H7 (cell line): ENCODE measurements at regions not wholly inside any gene's neighbourhood (a gene's known extent, or its start where the extent isn't known, plus 50 kb on each side); places are given as distances from the start of the nearest gene placed in this dataset.

ENCODE experiments used
- DNase-seq: peaks from one replicate; pipeline ENCODE4 v3.0.0; 2012
- H3K27me3 ChIP-seq: 2 replicates; pipeline ENCODE4 v1.6.0; 2011; ENCODE audit warnings: mild to moderate bottlenecking, low read length; ENCODE audit not compliant: control insufficient read depth, insufficient read depth
- H3K36me3 ChIP-seq: replicated peaks from 2 replicates; pipeline ENCODE4 v1.5.1; 2011; ENCODE audit warnings: low read length; ENCODE audit not compliant: control insufficient read depth, insufficient read depth
- H3K4me3 ChIP-seq: 2 replicates; pipeline ENCODE4 v1.5.1; 2011; ENCODE audit warnings: low read depth, mild to moderate bottlenecking, control low read depth, low read length, moderate library complexity; ENCODE audit not compliant: insufficient read depth

- Histone ChIP-seq H3K36me3 (no peaks in the 10 kb centered on the region), H3K27me3 (no peaks in the 10 kb centered on the region), H3K4me3 (no peak overlapping the region)
- DNase-seq, result no peak
Measured at GRCh38 chr1:90204023-90204590, 209.2 kb downstream of the ZNF326 start.

GRCh38 chr1:90201467-90202358, 206.8 kb downstream of the ZNF326 start:
- no peak for DNase-seq
- Histone ChIP-seq H3K4me3 (no peak overlapping the region), H3K36me3 (no peaks in the 10 kb centered on the region), H3K27me3 (no peaks in the 10 kb centered on the region)

DNA sequence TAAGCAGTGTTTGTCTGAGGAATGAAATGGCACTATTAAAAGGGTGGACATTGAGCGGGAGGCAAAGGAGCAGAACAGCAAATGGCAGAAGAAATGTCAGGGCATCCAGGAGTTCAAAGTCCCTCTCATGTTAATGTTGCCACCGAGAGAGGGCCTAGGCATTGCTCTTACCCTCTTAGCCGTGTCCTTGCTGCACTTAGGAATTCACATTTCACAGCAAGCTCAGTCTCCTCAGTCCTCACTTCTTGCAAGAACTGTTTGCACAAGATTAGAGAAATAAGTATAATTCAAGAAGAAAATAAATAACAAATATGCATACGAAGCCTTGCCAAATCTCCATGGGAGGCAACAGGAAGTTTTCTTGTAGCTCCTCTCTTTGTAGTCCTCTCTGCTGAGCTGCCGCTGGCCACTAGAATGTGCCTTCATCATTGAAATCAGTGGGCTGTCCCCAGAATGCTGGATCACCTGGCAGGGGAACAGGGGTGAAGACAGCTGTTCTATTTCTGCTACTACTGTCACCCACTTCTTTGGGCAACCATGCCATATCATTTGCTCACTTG, 205.8 kb downstream of the ZNF326 start:
- no peaks in the 10 kb centered on the region for H3K36me3 ChIP-seq
- no peaks in the 10 kb centered on the region for H3K27me3 ChIP-seq
- DNase-seq, result no peak
- H3K4me3 ChIP-seq, result no peak overlapping the region

DNA sequence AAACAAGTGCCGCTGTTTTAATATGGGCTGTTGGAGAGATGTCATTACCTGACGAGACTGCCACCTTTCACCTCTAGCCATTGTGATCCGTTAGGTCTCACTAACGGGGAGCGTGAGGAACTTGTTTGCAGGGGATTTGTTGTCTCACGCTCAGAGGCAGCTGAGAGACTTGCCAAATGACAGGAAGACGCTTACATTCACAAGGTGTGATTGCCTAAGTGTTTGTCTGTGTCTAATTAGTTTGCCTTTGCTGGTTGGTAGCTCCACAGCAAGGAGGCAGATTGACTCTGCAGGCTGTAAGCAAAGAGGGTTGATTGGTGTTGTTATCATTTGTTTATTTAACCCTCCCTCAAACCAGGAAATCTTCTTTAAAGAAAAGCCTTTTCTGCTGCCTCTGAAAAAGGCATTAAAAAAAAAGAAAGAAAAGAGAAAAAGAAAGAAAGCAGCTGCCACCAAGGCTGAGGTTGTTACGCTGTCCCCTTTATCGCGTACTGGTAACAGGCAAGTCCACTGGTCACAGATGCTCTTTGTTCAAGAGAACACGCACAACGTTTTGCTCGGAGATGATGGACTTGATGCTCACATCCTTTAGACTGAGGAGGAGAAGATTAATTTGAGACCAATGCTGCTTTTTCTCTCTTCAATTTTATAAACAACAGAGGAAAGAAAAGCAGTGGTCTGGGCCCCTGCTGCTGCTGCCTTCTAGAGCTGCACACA, 203.9 kb downstream of the ZNF326 start:
- Histone ChIP-seq H3K4me3 (no peak overlapping the region), H3K27me3 (no peaks in the 10 kb centered on the region), H3K36me3 (no peaks in the 10 kb centered on the region)
- no peak for DNase-seq

DNA sequence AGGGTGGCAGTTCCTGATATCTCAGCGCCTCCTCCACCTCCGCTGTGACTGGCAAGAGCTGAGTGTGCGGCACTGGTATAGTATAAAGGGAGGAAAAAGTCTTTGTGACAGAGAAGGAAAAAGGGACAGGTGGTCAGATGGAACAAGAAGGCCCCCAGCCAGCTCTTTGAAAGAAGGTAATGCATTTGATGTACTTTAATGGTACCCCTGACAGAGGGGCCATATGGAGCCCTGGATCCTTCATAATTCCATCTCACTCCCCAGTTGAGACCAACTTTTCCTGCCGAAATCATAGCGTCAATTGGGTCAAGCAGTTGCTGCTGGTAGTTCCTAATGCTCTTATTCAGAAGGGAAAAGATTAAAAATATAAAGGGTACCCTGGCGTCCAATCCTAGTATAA, 198.2 kb downstream of the ZNF326 start:
- Histone ChIP-seq H3K4me3 (no peak overlapping the region), H3K27me3 (no peaks in the 10 kb centered on the region), H3K36me3 (no peaks in the 10 kb centered on the region)
- DNase-seq, result no peak

DNA sequence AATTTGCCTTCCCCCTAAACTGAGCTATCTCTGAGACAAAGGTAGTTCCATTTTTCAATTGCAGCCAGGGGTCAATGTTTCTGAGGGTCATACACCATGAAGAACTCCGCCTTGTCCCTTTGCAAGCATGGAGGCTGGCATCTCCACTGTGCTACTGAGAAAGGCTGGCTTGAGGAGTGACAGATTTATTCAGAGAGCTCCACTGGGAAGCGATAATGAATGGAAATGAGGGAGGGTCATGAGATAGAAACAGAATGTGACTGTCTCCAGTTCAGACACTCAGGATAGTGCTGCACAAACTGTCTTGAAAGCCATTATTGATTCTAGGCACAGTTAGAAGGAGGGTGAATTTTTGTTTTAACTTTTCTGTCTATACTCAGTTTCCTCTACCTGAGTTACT, 197.5 kb downstream of the ZNF326 start:
- Histone ChIP-seq H3K4me3 (no peak overlapping the region), H3K27me3 (no peaks in the 10 kb centered on the region), H3K36me3 (no peaks in the 10 kb centered on the region)
- DNase-seq, result no peak

- DNase-seq, result no peak
- no peaks in the 10 kb centered on the region; the same call in 1 of the 2 replicates for H3K27me3 ChIP-seq
- H3K36me3 ChIP-seq, result no peaks in the 10 kb centered on the region
- H3K4me3 ChIP-seq, result no peak overlapping the region
Measured at GRCh38 chr1:90190523-90190922, 195.6 kb downstream of the ZNF326 start.

DNA sequence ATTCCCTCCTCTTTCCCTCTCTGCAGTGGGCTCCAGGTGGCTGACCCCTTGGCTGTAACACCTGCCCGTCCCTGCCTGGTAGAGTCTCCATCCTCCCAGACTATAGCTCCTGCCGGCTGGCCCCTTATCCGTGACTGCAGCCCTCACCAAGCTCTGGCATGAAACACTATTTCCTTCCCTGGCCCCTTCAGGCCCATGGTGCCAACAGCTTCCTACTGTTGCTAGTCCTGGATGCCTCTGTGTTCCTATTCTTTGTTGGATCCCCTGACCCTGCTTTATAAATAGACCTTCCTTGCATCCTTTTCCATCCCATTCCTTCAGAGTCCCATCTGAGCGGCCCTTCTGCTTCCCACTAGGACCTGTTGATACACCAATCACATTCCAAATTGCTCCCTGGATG, 195.0 kb downstream of the ZNF326 start:
- Histone ChIP-seq H3K4me3 (no peak overlapping the region), H3K36me3 (no peaks in the 10 kb centered on the region), H3K27me3 (no peaks in the 10 kb centered on the region; the same call in 1 of the 2 replicates)
- DNase-seq, result no peak

DNA sequence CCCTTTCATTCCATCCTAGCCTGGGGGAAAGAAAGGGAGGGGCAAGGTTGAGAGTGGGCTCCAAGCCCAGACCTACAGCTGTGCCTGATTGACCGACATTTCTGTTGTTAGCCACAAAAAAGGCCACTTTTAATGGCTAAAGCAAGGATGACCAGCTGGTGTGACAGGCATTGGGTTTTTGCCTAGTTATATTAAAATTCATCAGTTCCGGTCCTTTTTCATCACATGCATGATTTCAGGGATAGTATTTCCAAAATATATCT, 192.3 kb downstream of the ZNF326 start:
- DNase-seq, result no peak
- Histone ChIP-seq H3K27me3 (no peaks in the 10 kb centered on the region; the same call in 1 of the 2 replicates), H3K36me3 (no peaks in the 10 kb centered on the region), H3K4me3 (no peak overlapping the region)

DNA sequence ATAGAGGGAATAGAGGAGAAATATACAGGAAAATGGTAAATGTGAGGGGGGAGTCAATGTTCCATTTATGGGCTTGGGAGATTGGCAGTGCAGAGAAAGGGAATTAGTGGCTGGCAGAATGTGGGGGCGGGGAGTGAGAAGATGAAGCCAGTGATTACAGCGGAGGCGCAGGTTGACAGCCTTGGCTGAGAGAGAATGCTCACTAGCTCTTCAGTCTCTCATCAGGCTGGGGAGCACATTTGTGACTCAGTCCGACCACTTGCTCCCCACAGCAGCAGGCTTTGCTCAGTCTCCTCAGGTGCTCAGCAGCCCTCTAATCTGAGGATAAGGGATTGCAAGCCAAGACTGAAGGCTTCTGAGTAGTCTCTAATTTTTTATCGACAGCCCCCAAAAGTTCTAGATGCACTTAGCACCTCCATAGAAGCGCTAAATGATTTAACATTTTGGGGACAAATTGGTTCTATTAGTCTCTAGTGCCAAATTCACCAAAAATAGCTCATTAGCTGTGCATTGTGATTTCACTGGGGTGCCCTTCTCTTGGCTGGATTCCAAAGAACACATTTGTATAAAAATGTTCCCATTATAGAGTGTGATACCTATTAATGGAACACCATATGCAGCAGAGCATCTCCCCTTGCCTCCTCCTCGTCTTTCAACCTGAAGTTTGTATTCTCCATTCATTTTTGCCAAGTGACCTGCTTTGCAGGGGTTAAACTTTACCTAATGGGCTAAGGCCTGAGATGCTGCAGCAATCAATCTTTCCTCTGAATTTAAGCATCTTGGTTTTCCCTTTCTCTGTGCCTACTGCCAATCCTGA, 191.8 kb downstream of the ZNF326 start:
- Histone ChIP-seq H3K27me3 (no peaks in the 10 kb centered on the region; the same call in 1 of the 2 replicates), H3K4me3 (no peak overlapping the region), H3K36me3 (no peaks in the 10 kb centered on the region)
- no peak for DNase-seq

DNA sequence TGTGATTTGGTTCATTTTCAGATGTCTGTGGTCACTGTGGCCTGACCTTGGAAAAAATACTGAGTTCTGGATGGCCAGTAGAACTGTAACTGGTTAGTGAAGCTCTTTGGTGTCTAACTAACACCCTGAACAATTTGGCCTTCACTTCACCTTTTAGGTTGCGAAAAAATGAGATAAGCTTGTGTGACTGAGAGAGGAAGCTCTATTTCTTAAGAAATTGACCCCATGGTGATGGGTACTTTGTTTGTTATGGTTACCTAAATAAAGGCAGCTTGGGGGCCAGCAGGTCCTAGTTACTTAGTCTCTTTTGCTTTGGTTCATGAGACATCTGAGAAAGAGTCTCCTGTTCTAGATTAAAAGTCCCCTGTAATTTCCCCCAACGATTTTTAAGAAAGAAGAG, 181.6 kb downstream of the ZNF326 start:
- H3K4me3 ChIP-seq, result no peak overlapping the region
- H3K27me3 ChIP-seq, result no peaks in the 10 kb centered on the region
- no peaks in the 10 kb centered on the region for H3K36me3 ChIP-seq
- no peak for DNase-seq

DNA sequence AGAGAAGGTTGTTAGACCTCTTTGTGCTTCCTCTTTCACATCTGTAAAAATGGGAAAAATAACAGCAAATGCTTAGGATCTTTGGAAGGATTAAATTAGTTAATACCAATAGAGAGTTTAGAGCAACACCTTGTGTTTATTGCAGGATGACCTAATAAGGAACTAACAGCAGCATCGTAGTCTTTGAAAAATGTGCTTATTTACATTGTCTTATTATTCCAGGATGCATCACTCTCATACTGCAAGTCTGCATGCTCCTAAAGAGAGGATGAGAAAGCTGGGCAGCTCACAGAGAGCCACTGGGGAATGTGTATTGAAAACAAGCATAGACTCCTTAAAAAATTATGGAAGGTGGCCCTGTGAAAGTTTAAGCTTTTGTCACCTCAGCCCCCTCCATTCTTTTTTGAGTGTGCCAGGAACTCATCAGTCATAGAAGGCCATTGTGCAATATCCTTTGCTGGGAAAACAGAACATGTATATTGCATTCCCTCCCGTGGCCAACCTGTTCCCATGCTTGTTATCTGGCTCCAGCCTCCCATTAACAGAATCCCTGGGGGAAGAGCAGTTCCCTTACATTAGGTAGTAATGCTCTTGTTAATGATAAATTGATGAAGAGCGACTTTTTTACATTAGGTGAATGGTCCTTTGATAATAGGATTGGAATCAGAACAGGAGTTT, 180.7 kb downstream of the ZNF326 start:
- no peak for DNase-seq
- Histone ChIP-seq H3K27me3 (no peaks in the 10 kb centered on the region), H3K36me3 (no peaks in the 10 kb centered on the region), H3K4me3 (no peak overlapping the region)

- H3K4me3 ChIP-seq, result no peak overlapping the region
- no peaks in the 10 kb centered on the region for H3K27me3 ChIP-seq
- no peak for DNase-seq
- no peaks in the 10 kb centered on the region for H3K36me3 ChIP-seq
Measured at GRCh38 chr1:90174246-90174645, 179.3 kb downstream of the ZNF326 start.

GRCh38 chr1:90162216-90162615, 167.3 kb downstream of the ZNF326 start:
- DNase-seq, result no peak
- Histone ChIP-seq H3K4me3 (no peak overlapping the region), H3K27me3 (no peaks in the 10 kb centered on the region), H3K36me3 (no peaks in the 10 kb centered on the region)
